ENCODE measurements at regions not wholly inside any gene's neighbourhood (a gene's known extent, or its start where the extent isn't known, plus 50 kb on each side); places are given as distances from the start of the nearest gene placed in this dataset.

- Histone ChIP-seq H3K4me1 (ENCODE audit: control insufficient read depth in 1 of 2, insufficient read depth in 2 of 2, low read length in 2 of 2) (no peaks in the 10 kb centered on the region), H3K79me1 (ENCODE audit: low read length) (no peaks in the 10 kb centered on the region)
These were observed 666.0 kb upstream of the PLXNA2 start for GRCh38 chr1:208910161-208910560.

DNA sequence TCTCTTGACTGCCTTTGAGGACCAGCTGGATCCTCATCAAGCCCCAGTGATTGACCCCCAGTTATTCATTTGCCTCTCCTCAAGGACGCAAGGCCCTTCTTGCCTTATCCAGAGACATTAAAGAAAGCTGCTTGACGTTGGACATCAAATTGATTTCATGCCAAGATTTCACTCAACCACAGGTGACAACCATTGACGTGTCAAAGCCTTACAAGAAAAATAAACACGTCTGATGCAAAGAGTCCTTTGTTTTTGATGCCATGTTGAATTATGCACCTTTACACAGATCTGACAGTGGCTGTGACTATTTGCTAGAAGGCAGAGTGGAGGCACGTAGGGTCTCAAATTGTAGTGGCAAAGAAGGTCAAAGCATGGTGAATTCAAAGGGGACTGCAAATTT is 666.2 kb upstream of the CAMK1G start:
- Histone ChIP-seq H3K27me3 (ENCODE audit: insufficient read depth, low read length) (no peaks in the 10 kb centered on the region), H4K91ac (ENCODE audit: low read depth, low read length) (no peak overlapping the region), H3K4me1 (ENCODE audit: control insufficient read depth in 1 of 2, insufficient read depth in 2 of 2, low read length in 2 of 2) (no peaks in the 10 kb centered on the region), H3K23ac (ENCODE audit: low read length) (no peak overlapping the region), H3K4me2 (ENCODE audit: low read length) (no peak overlapping the region), H3K9ac (ENCODE audit: low read length) (no peak overlapping the region), H3K27ac (ENCODE audit: low read depth, low read length) (no peak overlapping the region), H2BK5ac (ENCODE audit: low read depth, low read length, poor library complexity) (no peak overlapping the region), H3K36me3 (ENCODE audit: control insufficient read depth in 1 of 2, insufficient read depth in 2 of 2, low read length in 2 of 2) (no peaks in the 10 kb centered on the region), H3K79me1 (ENCODE audit: low read length) (no peaks in the 10 kb centered on the region), H2BK120ac (ENCODE audit: insufficient read depth, low read length, poor library complexity) (no peak overlapping the region), H3K4ac (ENCODE audit: low read depth, low read length) (no peak overlapping the region), H3K79me2 (ENCODE audit: control insufficient read depth, insufficient read depth, low read length, poor library complexity) (no peaks in the 10 kb centered on the region), H2AFZ (ENCODE audit: insufficient read depth, low read length, poor library complexity) (no peak overlapping the region), H2BK12ac (ENCODE audit: low read length) (no peak overlapping the region), H4K12ac (ENCODE audit: low read depth, low read length) (no peak overlapping the region), H4K8ac (ENCODE audit: low read depth, low read length) (no peak overlapping the region), H3K9me3 (ENCODE audit: insufficient read depth, low read depth, low read length) (no peaks in the 10 kb centered on the region), H3K4me3 (ENCODE audit: low read depth, low read length) (no peak overlapping the region), H2AK5ac (ENCODE audit: low read length) (no peak overlapping the region), H3K18ac (ENCODE audit: low read length) (no peak overlapping the region), H3K14ac (ENCODE audit: low read length) (no peak overlapping the region)
- no CpG with 5 or more reads among the region's 5 CpGs for WGBS (ENCODE audit: extremely low coverage, insufficient coverage, insufficient read length)
- DNase-seq: no peak

More at GRCh38 chr1:208910161-208910560, 666.0 kb upstream of the PLXNA2 start:
- no peak overlapping the region for H2BK12ac ChIP-seq (ENCODE audit: low read length)
- no peak overlapping the region for H2BK120ac ChIP-seq (ENCODE audit: insufficient read depth, low read length, poor library complexity)
- H4K8ac ChIP-seq (ENCODE audit: low read depth, low read length): no peak overlapping the region
- H4K12ac ChIP-seq (ENCODE audit: low read depth, low read length): no peak overlapping the region
- no peak for DNase-seq
- H3K4me2 ChIP-seq (ENCODE audit: low read length): no peak overlapping the region
- no peak overlapping the region for H3K27ac ChIP-seq (ENCODE audit: low read depth, low read length)
- H3K14ac ChIP-seq (ENCODE audit: low read length): no peak overlapping the region
- no peak overlapping the region for H2AK5ac ChIP-seq (ENCODE audit: low read length)
- H2AFZ ChIP-seq (ENCODE audit: insufficient read depth, low read length, poor library complexity): no peak overlapping the region
- no peaks in the 10 kb centered on the region for H3K79me2 ChIP-seq (ENCODE audit: control insufficient read depth, insufficient read depth, low read length, poor library complexity)
- no peak overlapping the region for H3K4ac ChIP-seq (ENCODE audit: low read depth, low read length)
- H3K18ac ChIP-seq (ENCODE audit: low read length): no peak overlapping the region
- no peaks in the 10 kb centered on the region for H3K9me3 ChIP-seq (ENCODE audit: insufficient read depth, low read depth, low read length)
- no peak overlapping the region for H2BK5ac ChIP-seq (ENCODE audit: low read depth, low read length, poor library complexity)
- H4K91ac ChIP-seq (ENCODE audit: low read depth, low read length): no peak overlapping the region
- H3K27me3 ChIP-seq (ENCODE audit: insufficient read depth, low read length): no peaks in the 10 kb centered on the region
- no peak overlapping the region for H3K23ac ChIP-seq (ENCODE audit: low read length)
- no peak overlapping the region for H3K4me3 ChIP-seq (ENCODE audit: low read depth, low read length)
- H3K36me3 ChIP-seq (ENCODE audit: control insufficient read depth in 1 of 2, insufficient read depth in 2 of 2, low read length in 2 of 2): no peaks in the 10 kb centered on the region
- no peak overlapping the region for H3K9ac ChIP-seq (ENCODE audit: low read length)

DNA sequence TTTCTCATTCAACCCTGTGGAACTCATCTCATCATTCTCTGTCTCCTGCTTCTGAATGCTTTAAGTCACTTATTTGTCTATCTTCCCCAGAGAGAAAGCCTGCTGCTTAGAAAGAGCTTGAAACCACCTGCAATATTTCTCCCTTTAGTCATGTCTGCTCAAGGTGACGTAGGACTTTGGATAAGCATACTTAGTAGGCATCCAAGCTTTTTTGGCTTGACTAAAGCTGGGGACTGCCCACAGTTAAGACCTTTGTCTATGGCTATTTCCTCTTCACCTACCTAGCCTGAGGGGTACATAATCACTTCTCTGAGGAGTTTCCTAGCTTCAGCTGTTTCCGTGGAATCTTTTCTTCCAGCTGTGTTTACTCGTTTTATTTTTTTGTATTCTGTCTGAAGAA is 665.8 kb upstream of the CAMK1G start:
- WGBS (ENCODE audit: extremely low coverage, insufficient coverage, insufficient read length): no CpG with 5 or more reads among the region's 3 CpGs
- Histone ChIP-seq H2AK5ac (ENCODE audit: low read length) (no peak overlapping the region), H3K4me3 (ENCODE audit: low read depth, low read length) (no peak overlapping the region), H3K79me2 (ENCODE audit: control insufficient read depth, insufficient read depth, low read length, poor library complexity) (no peaks in the 10 kb centered on the region), H2AFZ (ENCODE audit: insufficient read depth, low read length, poor library complexity) (no peak overlapping the region), H3K9ac (ENCODE audit: low read length) (no peak overlapping the region), H4K8ac (ENCODE audit: low read depth, low read length) (no peak overlapping the region), H3K14ac (ENCODE audit: low read length) (no peak overlapping the region), H2BK12ac (ENCODE audit: low read length) (no peak overlapping the region), H3K18ac (ENCODE audit: low read length) (no peak overlapping the region), H3K27me3 (ENCODE audit: insufficient read depth, low read length) (no peaks in the 10 kb centered on the region), H3K4me1 (ENCODE audit: control insufficient read depth in 1 of 2, insufficient read depth in 2 of 2, low read length in 2 of 2) (no peaks in the 10 kb centered on the region), H3K9me3 (ENCODE audit: insufficient read depth, low read depth, low read length) (no peaks in the 10 kb centered on the region), H4K12ac (ENCODE audit: low read depth, low read length) (no peak overlapping the region), H4K91ac (ENCODE audit: low read depth, low read length) (no peak overlapping the region), H3K23ac (ENCODE audit: low read length) (no peak overlapping the region), H3K4ac (ENCODE audit: low read depth, low read length) (no peak overlapping the region), H2BK5ac (ENCODE audit: low read depth, low read length, poor library complexity) (no peak overlapping the region), H3K4me2 (ENCODE audit: low read length) (no peak overlapping the region), H3K27ac (ENCODE audit: low read depth, low read length) (no peak overlapping the region), H2BK120ac (ENCODE audit: insufficient read depth, low read length, poor library complexity) (no peak overlapping the region), H3K36me3 (ENCODE audit: control insufficient read depth in 1 of 2, insufficient read depth in 2 of 2, low read length in 2 of 2) (no peaks in the 10 kb centered on the region), H3K79me1 (ENCODE audit: low read length) (no peaks in the 10 kb centered on the region)
- DNase-seq: peak; percentile 48 to 70

- Histone ChIP-seq H3K18ac (ENCODE audit: low read length) (no peak overlapping the region), H3K4me3 (ENCODE audit: low read depth, low read length) (no peak overlapping the region), H4K91ac (ENCODE audit: low read depth, low read length) (no peak overlapping the region), H3K4me1 (ENCODE audit: control insufficient read depth in 1 of 2, insufficient read depth in 2 of 2, low read length in 2 of 2) (no peaks in the 10 kb centered on the region), H4K12ac (ENCODE audit: low read depth, low read length) (no peak overlapping the region), H2AK5ac (ENCODE audit: low read length) (no peak overlapping the region), H3K79me2 (ENCODE audit: control insufficient read depth, insufficient read depth, low read length, poor library complexity) (no peaks in the 10 kb centered on the region), H2AFZ (ENCODE audit: insufficient read depth, low read length, poor library complexity) (no peak overlapping the region), H3K4me2 (ENCODE audit: low read length) (no peak overlapping the region), H3K27ac (ENCODE audit: low read depth, low read length) (no peak overlapping the region), H3K14ac (ENCODE audit: low read length) (no peak overlapping the region), H3K4ac (ENCODE audit: low read depth, low read length) (no peak overlapping the region), H3K23ac (ENCODE audit: low read length) (no peak overlapping the region), H3K27me3 (ENCODE audit: insufficient read depth, low read length) (no peaks in the 10 kb centered on the region), H2BK120ac (ENCODE audit: insufficient read depth, low read length, poor library complexity) (no peak overlapping the region), H2BK5ac (ENCODE audit: low read depth, low read length, poor library complexity) (no peak overlapping the region), H3K9me3 (ENCODE audit: insufficient read depth, low read depth, low read length) (no peaks in the 10 kb centered on the region), H3K79me1 (ENCODE audit: low read length) (no peaks in the 10 kb centered on the region), H2BK12ac (ENCODE audit: low read length) (no peak overlapping the region), H4K8ac (ENCODE audit: low read depth, low read length) (no peak overlapping the region), H3K9ac (ENCODE audit: low read length) (no peak overlapping the region), H3K36me3 (ENCODE audit: control insufficient read depth in 1 of 2, insufficient read depth in 2 of 2, low read length in 2 of 2) (no peaks in the 10 kb centered on the region)
- DNase-seq: no peak
These were observed 665.4 kb upstream of the CAMK1G start for GRCh38 chr1:208918160-208918559.

- Histone ChIP-seq H3K27ac (ENCODE audit: low read depth, low read length) (no peak overlapping the region), H3K27me3 (ENCODE audit: insufficient read depth, low read length) (no peaks in the 10 kb centered on the region), H2AFZ (ENCODE audit: insufficient read depth, low read length, poor library complexity) (no peak overlapping the region), H4K12ac (ENCODE audit: low read depth, low read length) (no peak overlapping the region), H3K36me3 (ENCODE audit: control insufficient read depth in 1 of 2, insufficient read depth in 2 of 2, low read length in 2 of 2) (no peaks in the 10 kb centered on the region), H3K79me2 (ENCODE audit: control insufficient read depth, insufficient read depth, low read length, poor library complexity) (no peaks in the 10 kb centered on the region), H3K4me2 (ENCODE audit: low read length) (no peak overlapping the region), H4K8ac (ENCODE audit: low read depth, low read length) (no peak overlapping the region), H3K79me1 (ENCODE audit: low read length) (no peaks in the 10 kb centered on the region), H3K4me3 (ENCODE audit: low read depth, low read length) (no peak overlapping the region), H3K18ac (ENCODE audit: low read length) (no peak overlapping the region), H3K23ac (ENCODE audit: low read length) (no peak overlapping the region), H3K14ac (ENCODE audit: low read length) (no peak overlapping the region), H3K9me3 (ENCODE audit: insufficient read depth, low read depth, low read length) (no peaks in the 10 kb centered on the region), H3K4ac (ENCODE audit: low read depth, low read length) (no peak overlapping the region), H2BK12ac (ENCODE audit: low read length) (no peak overlapping the region), H3K9ac (ENCODE audit: low read length) (no peak overlapping the region), H3K4me1 (ENCODE audit: control insufficient read depth in 1 of 2, insufficient read depth in 2 of 2, low read length in 2 of 2) (no peaks in the 10 kb centered on the region), H4K91ac (ENCODE audit: low read depth, low read length) (no peak overlapping the region), H2BK120ac (ENCODE audit: insufficient read depth, low read length, poor library complexity) (no peak overlapping the region), H2AK5ac (ENCODE audit: low read length) (no peak overlapping the region), H2BK5ac (ENCODE audit: low read depth, low read length, poor library complexity) (no peak overlapping the region)
- no CpG with 5 or more reads among the region's 2 CpGs for WGBS (ENCODE audit: extremely low coverage, insufficient coverage, insufficient read length)
- DNase-seq: peak in 1 of 2 donors; percentile 72
These were observed 664.1 kb upstream of the CAMK1G start for GRCh38 chr1:208919371-208919770.
